ENCODE measurements at regions not wholly inside any gene's neighbourhood (a gene's known extent, or its start where the extent isn't known, plus 50 kb on each side); places are given as distances from the start of the nearest gene placed in this dataset.

DNA sequence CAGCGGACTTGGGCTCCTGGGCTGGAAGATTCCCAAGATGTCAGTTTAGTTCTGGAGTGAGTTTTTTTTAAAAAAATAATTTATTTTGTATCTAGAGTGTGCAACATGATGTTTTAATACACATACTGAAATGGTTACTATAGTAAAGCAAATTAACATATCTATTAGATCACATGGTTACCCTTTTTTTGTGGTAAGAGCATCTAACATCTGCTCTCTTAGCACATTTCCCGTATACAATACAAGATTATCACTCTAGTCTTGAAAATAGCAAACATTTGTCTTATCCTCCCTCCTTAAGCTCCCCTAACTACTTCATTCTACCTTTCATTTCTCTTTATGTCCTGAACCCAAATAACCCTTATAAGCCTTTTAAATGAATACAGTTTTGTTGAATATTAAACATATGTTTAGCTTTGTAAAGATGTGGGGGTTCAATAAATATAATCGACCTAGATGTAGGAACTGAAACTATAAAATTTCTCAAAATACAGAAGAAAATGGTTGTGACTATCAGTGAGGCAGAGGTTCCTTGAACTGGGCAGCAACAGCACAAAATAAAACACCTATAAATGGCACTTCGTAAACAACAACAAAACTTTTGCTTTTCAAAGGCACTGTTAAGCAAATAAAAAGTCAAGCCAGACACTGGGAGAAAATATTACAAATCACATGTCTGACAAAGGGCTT, 466.6 kb downstream of the FGF9 start:
- H3K27ac ChIP-seq (ENCODE audit: extremely low read depth, low read depth, low read length) = no peak overlapping the region
- H3K36me3 ChIP-seq (ENCODE audit: control insufficient read depth in 2 of 2, insufficient read depth in 1 of 2, low read length in 2 of 2) = no peaks in the 10 kb centered on the region
- no peaks in the 10 kb centered on the region for H3K9me3 ChIP-seq (ENCODE audit: control insufficient read depth, insufficient read depth, low read depth, low read length)
- no peak overlapping the region for H3K4me3 ChIP-seq (ENCODE audit: low read depth, low read length)
- TF ChIP-seq HOXA7 (CRISPR knock-in tag; IDR thresholded peaks at IDR 0.05; ENCODE audit: borderline replicate concordance) (no peak), ZNF701 (tag by site-specific recombination; IDR thresholded peaks at IDR 0.05) (no peak), ZFP3 (tag by site-specific recombination; IDR thresholded peaks at IDR 0.05; ENCODE audit: low read depth) (no peak), ZNF157 (tag by site-specific recombination; IDR thresholded peaks at IDR 0.05) (no peak), HOXD13 (CRISPR knock-in tag; IDR thresholded peaks at IDR 0.05; ENCODE audit: borderline replicate concordance) (no peak), ZIC2 (tag by site-specific recombination; IDR thresholded peaks at IDR 0.05) (no peak), ZNF132 (tag by site-specific recombination; IDR thresholded peaks at IDR 0.05; ENCODE audit: borderline replicate concordance) (no peak), ZNF138 (tag by site-specific recombination; IDR thresholded peaks at IDR 0.05; ENCODE audit: borderline replicate concordance) (no peak), ZNF140 (tag by site-specific recombination; IDR thresholded peaks at IDR 0.05) (no peak)
- TF ChIP-seq, protein P1, sequence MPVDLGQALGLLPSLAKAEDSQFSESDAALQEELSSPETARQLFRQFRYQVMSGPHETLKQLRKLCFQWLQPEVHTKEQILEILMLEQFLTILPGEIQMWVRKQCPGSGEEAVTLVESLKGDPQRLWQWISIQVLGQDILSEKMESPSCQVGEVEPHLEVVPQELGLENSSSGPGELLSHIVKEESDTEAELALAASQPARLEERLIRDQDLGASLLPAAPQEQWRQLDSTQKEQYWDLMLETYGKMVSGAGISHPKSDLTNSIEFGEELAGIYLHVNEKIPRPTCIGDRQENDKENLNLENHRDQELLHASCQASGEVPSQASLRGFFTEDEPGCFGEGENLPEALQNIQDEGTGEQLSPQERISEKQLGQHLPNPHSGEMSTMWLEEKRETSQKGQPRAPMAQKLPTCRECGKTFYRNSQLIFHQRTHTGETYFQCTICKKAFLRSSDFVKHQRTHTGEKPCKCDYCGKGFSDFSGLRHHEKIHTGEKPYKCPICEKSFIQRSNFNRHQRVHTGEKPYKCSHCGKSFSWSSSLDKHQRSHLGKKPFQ (tag by site-specific recombination; IDR thresholded peaks at IDR 0.05) = no peak
- TF ChIP-seq, protein P2, sequence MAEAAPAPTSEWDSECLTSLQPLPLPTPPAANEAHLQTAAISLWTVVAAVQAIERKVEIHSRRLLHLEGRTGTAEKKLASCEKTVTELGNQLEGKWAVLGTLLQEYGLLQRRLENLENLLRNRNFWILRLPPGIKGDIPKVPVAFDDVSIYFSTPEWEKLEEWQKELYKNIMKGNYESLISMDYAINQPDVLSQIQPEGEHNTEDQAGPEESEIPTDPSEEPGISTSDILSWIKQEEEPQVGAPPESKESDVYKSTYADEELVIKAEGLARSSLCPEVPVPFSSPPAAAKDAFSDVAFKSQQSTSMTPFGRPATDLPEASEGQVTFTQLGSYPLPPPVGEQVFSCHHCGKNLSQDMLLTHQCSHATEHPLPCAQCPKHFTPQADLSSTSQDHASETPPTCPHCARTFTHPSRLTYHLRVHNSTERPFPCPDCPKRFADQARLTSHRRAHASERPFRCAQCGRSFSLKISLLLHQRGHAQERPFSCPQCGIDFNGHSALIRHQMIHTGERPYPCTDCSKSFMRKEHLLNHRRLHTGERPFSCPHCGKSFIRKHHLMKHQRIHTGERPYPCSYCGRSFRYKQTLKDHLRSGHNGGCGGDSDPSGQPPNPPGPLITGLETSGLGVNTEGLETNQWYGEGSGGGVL (tag by site-specific recombination; IDR thresholded peaks at IDR 0.05) = no peak
- CTCF ChIA-PET = no interaction called here
- H3K4me1 ChIP-seq (ENCODE audit: control insufficient read depth, insufficient read depth, low read length) = no peaks in the 10 kb centered on the region
- POLR2A ChIA-PET = no interaction called here

GRCh38 chr13:22138947-22139346, 468.1 kb downstream of the FGF9 start:
- ChIA-PET CTCF (no interaction called here), POLR2A (no interaction called here)
- Histone ChIP-seq H3K4me1 (ENCODE audit: control insufficient read depth, insufficient read depth, low read length) (no peaks in the 10 kb centered on the region), H3K9me3 (ENCODE audit: control insufficient read depth, insufficient read depth, low read depth, low read length) (no peaks in the 10 kb centered on the region), H3K36me3 (ENCODE audit: control insufficient read depth in 2 of 2, insufficient read depth in 1 of 2, low read length in 2 of 2) (no peaks in the 10 kb centered on the region), H3K4me3 (ENCODE audit: low read depth, low read length) (no peak overlapping the region), H3K27ac (ENCODE audit: extremely low read depth, low read depth, low read length) (no peak overlapping the region)
- TF ChIP-seq ZNF121 (tag by site-specific recombination; IDR thresholded peaks at IDR 0.05) = no peak
- TF ChIP-seq ZNF132 (tag by site-specific recombination; IDR thresholded peaks at IDR 0.05; ENCODE audit: borderline replicate concordance) = no peak
- no peak for TF ChIP-seq ZNF830 (tag by site-specific recombination; IDR thresholded peaks at IDR 0.05; ENCODE audit: low read depth)
- no peak for TF ChIP-seq ZNF645 (tag by site-specific recombination; IDR thresholded peaks at IDR 0.05)

DNA sequence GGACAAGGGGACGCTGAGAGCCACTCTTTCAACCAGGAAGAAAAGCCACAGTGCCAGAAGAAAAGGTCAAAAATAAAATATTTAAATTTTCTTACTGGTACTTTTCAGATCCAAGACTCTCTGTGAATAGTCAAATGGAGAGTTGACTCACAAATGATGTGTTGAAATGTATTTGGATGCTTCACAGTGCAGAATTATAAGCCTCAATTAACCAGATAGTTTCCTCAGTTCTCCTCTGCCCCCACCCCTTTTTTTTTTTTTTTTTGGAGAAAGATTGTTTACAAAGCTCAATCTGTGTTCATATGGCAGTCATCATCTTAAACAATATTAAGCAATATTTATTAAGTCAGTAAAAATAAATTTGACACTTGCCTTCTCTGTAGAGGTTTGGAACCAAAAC, 470.8 kb downstream of the FGF9 start:
- Histone ChIP-seq H3K9me3 (ENCODE audit: control insufficient read depth, insufficient read depth, low read depth, low read length) (no peaks in the 10 kb centered on the region), H3K4me3 (ENCODE audit: low read depth, low read length) (no peak overlapping the region), H3K36me3 (ENCODE audit: control insufficient read depth in 2 of 2, insufficient read depth in 1 of 2, low read length in 2 of 2) (no peaks in the 10 kb centered on the region), H3K27ac (ENCODE audit: extremely low read depth, low read depth, low read length) (no peak overlapping the region), H3K4me1 (ENCODE audit: control insufficient read depth, insufficient read depth, low read length) (no peaks in the 10 kb centered on the region)
- POLR2A ChIA-PET = no interaction called here
- CTCF ChIA-PET = no interaction called here
- no peak for TF ChIP-seq ZNF223 (tag by site-specific recombination; IDR thresholded peaks at IDR 0.05)
- no peak for TF ChIP-seq ZXDB (tag by site-specific recombination; IDR thresholded peaks at IDR 0.05)
- TF ChIP-seq ZFP41 (tag by site-specific recombination; IDR thresholded peaks at IDR 0.05; ENCODE audit: borderline replicate concordance) = no peak
- TF ChIP-seq ZBTB48 (tag by site-specific recombination; IDR thresholded peaks at IDR 0.05) = no peak
- TF ChIP-seq, protein P3, sequence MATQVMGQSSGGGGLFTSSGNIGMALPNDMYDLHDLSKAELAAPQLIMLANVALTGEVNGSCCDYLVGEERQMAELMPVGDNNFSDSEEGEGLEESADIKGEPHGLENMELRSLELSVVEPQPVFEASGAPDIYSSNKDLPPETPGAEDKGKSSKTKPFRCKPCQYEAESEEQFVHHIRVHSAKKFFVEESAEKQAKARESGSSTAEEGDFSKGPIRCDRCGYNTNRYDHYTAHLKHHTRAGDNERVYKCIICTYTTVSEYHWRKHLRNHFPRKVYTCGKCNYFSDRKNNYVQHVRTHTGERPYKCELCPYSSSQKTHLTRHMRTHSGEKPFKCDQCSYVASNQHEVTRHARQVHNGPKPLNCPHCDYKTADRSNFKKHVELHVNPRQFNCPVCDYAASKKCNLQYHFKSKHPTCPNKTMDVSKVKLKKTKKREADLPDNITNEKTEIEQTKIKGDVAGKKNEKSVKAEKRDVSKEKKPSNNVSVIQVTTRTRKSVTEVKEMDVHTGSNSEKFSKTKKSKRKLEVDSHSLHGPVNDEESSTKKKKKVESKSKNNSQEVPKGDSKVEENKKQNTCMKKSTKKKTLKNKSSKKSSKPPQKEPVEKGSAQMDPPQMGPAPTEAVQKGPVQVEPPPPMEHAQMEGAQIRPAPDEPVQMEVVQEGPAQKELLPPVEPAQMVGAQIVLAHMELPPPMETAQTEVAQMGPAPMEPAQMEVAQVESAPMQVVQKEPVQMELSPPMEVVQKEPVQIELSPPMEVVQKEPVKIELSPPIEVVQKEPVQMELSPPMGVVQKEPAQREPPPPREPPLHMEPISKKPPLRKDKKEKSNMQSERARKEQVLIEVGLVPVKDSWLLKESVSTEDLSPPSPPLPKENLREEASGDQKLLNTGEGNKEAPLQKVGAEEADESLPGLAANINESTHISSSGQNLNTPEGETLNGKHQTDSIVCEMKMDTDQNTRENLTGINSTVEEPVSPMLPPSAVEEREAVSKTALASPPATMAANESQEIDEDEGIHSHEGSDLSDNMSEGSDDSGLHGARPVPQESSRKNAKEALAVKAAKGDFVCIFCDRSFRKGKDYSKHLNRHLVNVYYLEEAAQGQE (tag by site-specific recombination; IDR thresholded peaks at IDR 0.05) = no peak
- no peak for TF ChIP-seq ZNF600 (tag by site-specific recombination; IDR thresholded peaks at IDR 0.05)
- no peak for TF ChIP-seq INSM2 (tag by site-specific recombination; IDR thresholded peaks at IDR 0.05)
- TF ChIP-seq ZFP69B (tag by site-specific recombination; IDR thresholded peaks at IDR 0.05) = no peak
- TF ChIP-seq ZNF654 (tag by site-specific recombination; IDR thresholded peaks at IDR 0.05; ENCODE audit: low read depth) = no peak
